ENCODE measurements at regions not wholly inside any gene's neighbourhood (a gene's known extent, or its start where the extent isn't known, plus 50 kb on each side); places are given as distances from the start of the nearest gene placed in this dataset.

GRCh38 chr18:60469387-60470100 is 97.0 kb upstream of the MC4R start:
- H3K36me3 ChIP-seq (replicated peaks) = no peaks in the 10 kb centered on the region
- TF ChIP-seq CTCF (IDR thresholded peaks at IDR 0.05; ENCODE audit: low read depth, low read length, missing control alignments) = no peak
- no peaks in the 10 kb centered on the region for H3K27me3 ChIP-seq (replicated peaks)
- H3K27ac ChIP-seq = no peak overlapping the region
- in situ Hi-C loops (cut with HindIII; ENCODE audit: low pct_ligation_motif_present, low sequenced_read_pairs) = no loop called here
- H3K4me3 ChIP-seq (ENCODE audit: low read depth, low read length) = no peak overlapping the region
- DNase-seq = no peak

- Histone ChIP-seq H3K27me3 (replicated peaks) (no peaks in the 10 kb centered on the region), H3K27ac (no peak overlapping the region), H3K4me3 (ENCODE audit: low read depth, low read length) (no peak overlapping the region), H3K36me3 (replicated peaks) (no peaks in the 10 kb centered on the region)
- peak; percentile 46 for DNase-seq
- no peak for TF ChIP-seq CTCF (IDR thresholded peaks at IDR 0.05; ENCODE audit: low read depth, low read length, missing control alignments)
- in situ Hi-C loops (cut with HindIII; ENCODE audit: low pct_ligation_motif_present, low sequenced_read_pairs) = no loop called here
Measured at GRCh38 chr18:60471652-60472051, 99.1 kb upstream of the MC4R start.

- TF ChIP-seq CTCF (IDR thresholded peaks at IDR 0.05; ENCODE audit: low read depth, low read length, missing control alignments) = no peak
- Histone ChIP-seq H3K27ac (no peak overlapping the region), H3K27me3 (replicated peaks) (no peaks in the 10 kb centered on the region), H3K4me3 (ENCODE audit: low read depth, low read length) (no peak overlapping the region), H3K36me3 (replicated peaks) (no peaks in the 10 kb centered on the region)
- DNase-seq = no peak
- in situ Hi-C loops (cut with HindIII; ENCODE audit: low pct_ligation_motif_present, low sequenced_read_pairs) = no loop called here
Measured at GRCh38 chr18:60485201-60485600, 112.6 kb upstream of the MC4R start.

GRCh38 chr18:60493066-60493465 is 120.5 kb upstream of the MC4R start:
- no peak for TF ChIP-seq CTCF (IDR thresholded peaks at IDR 0.05; ENCODE audit: low read depth, low read length, missing control alignments)
- H3K4me3 ChIP-seq (ENCODE audit: low read depth, low read length) = no peak overlapping the region
- H3K27me3 ChIP-seq (replicated peaks) = no peaks in the 10 kb centered on the region
- H3K36me3 ChIP-seq (replicated peaks) = no peaks in the 10 kb centered on the region
- no peak overlapping the region for H3K27ac ChIP-seq
- DNase-seq = no peak
- in situ Hi-C loops (cut with HindIII; ENCODE audit: low pct_ligation_motif_present, low sequenced_read_pairs) = no loop called here

GRCh38 chr18:60499675-60500074 is 127.1 kb upstream of the MC4R start:
- no peaks in the 10 kb centered on the region for H3K27me3 ChIP-seq (replicated peaks)
- H3K36me3 ChIP-seq (replicated peaks) = no peaks in the 10 kb centered on the region
- no peak overlapping the region for H3K27ac ChIP-seq
- TF ChIP-seq CTCF (IDR thresholded peaks at IDR 0.05; ENCODE audit: low read depth, low read length, missing control alignments) = no peak
- DNase-seq = no peak
- in situ Hi-C loops (cut with HindIII; ENCODE audit: low pct_ligation_motif_present, low sequenced_read_pairs) = no loop called here
- no peak overlapping the region for H3K4me3 ChIP-seq (ENCODE audit: low read depth, low read length)

GRCh38 chr18:60500960-60501359 is 128.4 kb upstream of the MC4R start:
- in situ Hi-C loops (cut with HindIII; ENCODE audit: low pct_ligation_motif_present, low sequenced_read_pairs) = no loop called here
- no peaks in the 10 kb centered on the region for H3K27me3 ChIP-seq (replicated peaks)
- no peak for DNase-seq
- no peak overlapping the region for H3K4me3 ChIP-seq (ENCODE audit: low read depth, low read length)
- H3K27ac ChIP-seq = no peak overlapping the region
- no peak for TF ChIP-seq CTCF (IDR thresholded peaks at IDR 0.05; ENCODE audit: low read depth, low read length, missing control alignments)
- H3K36me3 ChIP-seq (replicated peaks) = no peaks in the 10 kb centered on the region
